ENCODE measurements at regions not wholly inside any gene's neighbourhood (a gene's known extent, or its start where the extent isn't known, plus 50 kb on each side); places are given as distances from the start of the nearest gene placed in this dataset.

DNA sequence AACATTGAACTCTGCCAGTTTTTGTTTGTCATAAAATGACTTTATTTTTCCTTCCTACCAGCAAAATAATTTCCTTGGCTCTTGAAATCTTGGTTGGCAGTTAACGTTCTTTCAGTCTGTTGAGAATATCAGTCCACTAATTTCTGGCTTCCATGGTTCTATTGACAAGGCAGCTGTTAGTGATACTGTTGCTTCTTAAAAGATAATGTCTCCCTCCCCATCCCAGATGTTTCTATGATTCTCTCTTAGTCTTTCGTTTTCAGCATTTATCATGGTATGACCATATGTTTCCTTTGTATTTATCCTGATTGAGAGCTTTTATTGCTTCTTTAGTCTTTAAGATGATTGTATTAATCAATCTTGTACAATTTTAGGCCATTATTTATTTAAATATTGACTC lies 81.1 kb upstream of the STK26 start:
- H3K4me1 ChIP-seq = no peaks in the 10 kb centered on the region
- no peak overlapping the region for H2AFZ ChIP-seq
- no peak overlapping the region for H3K4me3 ChIP-seq (ENCODE audit: low read depth, low read length)
- H3K4me2 ChIP-seq (ENCODE audit: low read length) = no peak overlapping the region
- TF ChIP-seq, protein P1, sequence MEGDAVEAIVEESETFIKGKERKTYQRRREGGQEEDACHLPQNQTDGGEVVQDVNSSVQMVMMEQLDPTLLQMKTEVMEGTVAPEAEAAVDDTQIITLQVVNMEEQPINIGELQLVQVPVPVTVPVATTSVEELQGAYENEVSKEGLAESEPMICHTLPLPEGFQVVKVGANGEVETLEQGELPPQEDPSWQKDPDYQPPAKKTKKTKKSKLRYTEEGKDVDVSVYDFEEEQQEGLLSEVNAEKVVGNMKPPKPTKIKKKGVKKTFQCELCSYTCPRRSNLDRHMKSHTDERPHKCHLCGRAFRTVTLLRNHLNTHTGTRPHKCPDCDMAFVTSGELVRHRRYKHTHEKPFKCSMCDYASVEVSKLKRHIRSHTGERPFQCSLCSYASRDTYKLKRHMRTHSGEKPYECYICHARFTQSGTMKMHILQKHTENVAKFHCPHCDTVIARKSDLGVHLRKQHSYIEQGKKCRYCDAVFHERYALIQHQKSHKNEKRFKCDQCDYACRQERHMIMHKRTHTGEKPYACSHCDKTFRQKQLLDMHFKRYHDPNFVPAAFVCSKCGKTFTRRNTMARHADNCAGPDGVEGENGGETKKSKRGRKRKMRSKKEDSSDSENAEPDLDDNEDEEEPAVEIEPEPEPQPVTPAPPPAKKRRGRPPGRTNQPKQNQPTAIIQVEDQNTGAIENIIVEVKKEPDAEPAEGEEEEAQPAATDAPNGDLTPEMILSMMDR (IDR thresholded peaks at IDR 0.05) = no peak
- H3K27me3 ChIP-seq (ENCODE audit: control insufficient read depth, insufficient read depth, low read length) = no peaks in the 10 kb centered on the region
- no peaks in the 10 kb centered on the region for H3K79me2 ChIP-seq
- H3K36me3 ChIP-seq (ENCODE audit: control insufficient read depth, insufficient read depth, low read length) = no peaks in the 10 kb centered on the region
- H3K27ac ChIP-seq = no peak overlapping the region
- H3K9me3 ChIP-seq (ENCODE audit: control insufficient read depth, low read length) = no peaks in the 10 kb centered on the region
- no peak overlapping the region for H3K9ac ChIP-seq

DNA sequence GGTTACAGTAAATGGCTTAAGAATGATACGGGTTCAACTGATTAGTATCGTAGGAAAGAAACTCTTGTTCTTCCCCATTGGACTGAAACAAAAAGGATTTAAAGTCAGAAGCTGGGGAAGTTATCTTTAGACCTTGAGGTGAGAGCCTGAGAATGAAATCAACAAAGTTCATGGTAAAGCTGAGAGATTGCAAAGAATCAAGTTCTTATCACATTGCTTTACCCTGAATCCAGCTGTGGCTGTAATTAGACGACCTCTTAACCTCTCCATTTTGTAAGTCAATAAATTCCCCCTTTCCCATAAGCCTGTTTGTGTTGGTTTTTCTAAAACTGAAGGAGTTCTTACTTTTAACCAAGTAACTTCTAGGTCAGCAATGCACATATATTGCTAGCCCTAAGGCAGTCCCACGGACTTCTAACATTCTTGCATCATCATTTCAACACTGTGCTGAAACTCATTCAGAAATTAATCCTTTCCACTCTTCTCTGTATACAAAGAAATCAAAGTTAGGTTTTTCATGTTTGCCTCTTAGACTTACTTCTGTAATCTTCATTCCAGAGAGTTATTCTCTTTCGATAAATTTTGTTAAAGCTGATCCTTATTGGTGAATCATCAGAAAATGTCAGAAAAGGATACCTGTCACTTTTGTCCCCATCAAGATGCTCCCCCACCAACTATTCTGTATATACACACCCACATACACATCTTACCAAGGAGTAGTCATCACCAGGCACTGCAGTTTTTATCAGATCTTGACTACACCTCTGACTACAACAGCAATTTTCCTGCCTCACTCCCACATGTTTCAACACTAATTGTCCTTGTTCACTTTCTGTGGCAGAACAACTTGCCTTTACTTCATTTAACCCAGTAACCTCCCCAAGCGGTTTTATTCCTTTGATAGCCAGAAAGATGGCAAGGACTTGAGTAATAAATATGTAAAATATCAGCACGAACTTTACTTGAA lies 77.9 kb upstream of the STK26 start:
- H3K27me3 ChIP-seq (ENCODE audit: control insufficient read depth, insufficient read depth, low read length) = no peaks in the 10 kb centered on the region
- H3K4me1 ChIP-seq = no peaks in the 10 kb centered on the region
- H3K4me3 ChIP-seq (ENCODE audit: low read depth, low read length) = no peak overlapping the region
- H2AFZ ChIP-seq = no peak overlapping the region
- H3K9me3 ChIP-seq (ENCODE audit: control insufficient read depth, low read length) = no peaks in the 10 kb centered on the region
- no peaks in the 10 kb centered on the region for H3K79me2 ChIP-seq
- H3K27ac ChIP-seq = no peak overlapping the region
- H3K9ac ChIP-seq = no peak overlapping the region
- TF ChIP-seq, protein P1 (IDR thresholded peaks at IDR 0.05) = no peak
- H3K4me2 ChIP-seq (ENCODE audit: low read length) = no peak overlapping the region
- H3K36me3 ChIP-seq (ENCODE audit: control insufficient read depth, insufficient read depth, low read length) = no peaks in the 10 kb centered on the region

DNA sequence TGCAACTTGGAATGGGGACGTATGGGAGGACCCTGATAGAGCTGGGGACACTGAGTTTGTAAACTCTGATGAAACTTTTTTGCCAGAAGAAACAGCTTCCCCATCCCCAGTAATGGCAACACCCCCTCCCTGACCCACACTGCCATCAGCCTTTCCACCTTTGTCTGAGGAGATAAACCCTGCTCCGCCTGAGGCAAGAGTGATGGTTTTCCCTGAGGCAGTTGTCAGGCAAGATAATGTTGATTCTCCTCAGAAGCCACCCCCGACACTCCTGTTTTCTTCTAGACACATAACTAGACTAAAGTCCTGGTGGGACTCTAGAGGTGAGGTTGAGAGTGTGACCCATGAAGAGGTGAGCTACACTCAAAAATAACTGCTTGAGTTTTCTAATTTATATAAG lies 71.9 kb upstream of the STK26 start:
- TF ChIP-seq, protein P1 (IDR thresholded peaks at IDR 0.05) = no peak
- Histone ChIP-seq H3K9ac (no peak overlapping the region), H3K9me3 (ENCODE audit: control insufficient read depth, low read length) (no peaks in the 10 kb centered on the region), H3K4me1 (no peaks in the 10 kb centered on the region), H3K79me2 (no peaks in the 10 kb centered on the region), H3K27me3 (ENCODE audit: control insufficient read depth, insufficient read depth, low read length) (no peaks in the 10 kb centered on the region), H3K36me3 (ENCODE audit: control insufficient read depth, insufficient read depth, low read length) (no peaks in the 10 kb centered on the region), H3K4me2 (ENCODE audit: low read length) (no peak overlapping the region), H2AFZ (no peak overlapping the region), H3K4me3 (ENCODE audit: low read depth, low read length) (no peak overlapping the region), H3K27ac (no peak overlapping the region)

DNA sequence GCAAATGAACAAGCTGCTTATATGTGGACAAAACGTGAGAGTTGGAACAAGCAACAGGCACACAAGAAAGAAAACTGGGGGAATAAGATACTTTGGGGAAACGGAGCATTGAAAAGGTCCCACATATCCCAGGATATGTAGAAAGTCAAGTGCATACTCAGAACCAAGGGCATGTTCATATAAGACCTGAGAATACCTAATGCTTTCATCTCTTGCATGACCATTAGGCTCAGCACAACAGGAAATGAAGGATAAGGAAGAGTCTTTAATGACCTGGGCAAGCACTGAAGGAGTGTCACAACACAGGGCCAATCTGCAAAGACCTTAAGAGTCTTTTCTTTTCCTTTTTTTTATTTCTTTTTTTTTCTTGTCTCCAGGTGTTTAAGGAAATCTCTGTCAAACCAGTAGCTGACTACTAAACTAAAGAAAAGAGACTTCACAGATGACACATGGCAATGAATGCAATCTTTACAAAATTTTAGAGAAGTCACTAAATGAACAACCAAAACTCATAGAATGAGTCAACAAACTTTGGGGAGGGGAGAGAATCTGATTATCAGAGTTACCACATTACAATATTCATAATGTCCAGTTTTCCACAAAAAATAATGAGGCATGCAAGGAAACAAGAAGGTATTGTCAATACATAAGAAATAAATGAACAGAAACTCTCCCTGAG lies 67.9 kb upstream of the STK26 start:
- Histone ChIP-seq H3K9me3 (ENCODE audit: control insufficient read depth, low read length) (no peaks in the 10 kb centered on the region), H3K4me2 (ENCODE audit: low read length) (no peak overlapping the region), H3K27me3 (ENCODE audit: control insufficient read depth, insufficient read depth, low read length) (no peaks in the 10 kb centered on the region), H3K4me1 (no peaks in the 10 kb centered on the region), H3K4me3 (ENCODE audit: low read depth, low read length) (no peak overlapping the region), H3K36me3 (ENCODE audit: control insufficient read depth, insufficient read depth, low read length) (no peaks in the 10 kb centered on the region), H3K79me2 (no peaks in the 10 kb centered on the region), H3K27ac (no peak overlapping the region), H3K9ac (no peak overlapping the region), H2AFZ (no peak overlapping the region)
- TF ChIP-seq, protein P1 (IDR thresholded peaks at IDR 0.05) = no peak
